Osteocyte (in vitro differentiated cells): ENCODE measurements at regions not wholly inside any gene's neighbourhood (a gene's known extent, or its start where the extent isn't known, plus 50 kb on each side); places are given as distances from the start of the nearest gene placed in this dataset.

Source experiments
- DNase-seq: peaks from one replicate; pipeline ENCODE4 v3.0.0; 2021; ENCODE audit warnings: mixed read lengths; ENCODE audit not compliant: unreplicated experiment; ENCODE audit errors: extremely low spot score
- H3K27ac Mint-ChIP-seq: one replicate; pipeline ENCODE4 v1.8.0; 2021; ENCODE audit warnings: mild to moderate bottlenecking, mixed read lengths; ENCODE audit not compliant: unreplicated experiment
- H3K27me3 Mint-ChIP-seq: one replicate; pipeline ENCODE4 v1.8.0; 2021; ENCODE audit warnings: mixed read lengths; ENCODE audit not compliant: unreplicated experiment
- H3K36me3 Mint-ChIP-seq: one replicate; pipeline ENCODE4 v1.8.0; 2021; ENCODE audit warnings: mixed read lengths; ENCODE audit not compliant: unreplicated experiment
- H3K4me1 Mint-ChIP-seq: one replicate; pipeline ENCODE4 v1.8.0; 2021; ENCODE audit warnings: mixed read lengths; ENCODE audit not compliant: unreplicated experiment
- H3K4me3 Mint-ChIP-seq: one replicate; pipeline ENCODE4 v1.8.0; 2021; ENCODE audit warnings: mild to moderate bottlenecking, moderate library complexity, mixed read lengths; ENCODE audit not compliant: unreplicated experiment
- H3K9me3 Mint-ChIP-seq: one replicate; pipeline ENCODE4 v1.8.0; 2021; ENCODE audit warnings: mixed read lengths; ENCODE audit not compliant: unreplicated experiment
- TF ChIP-seq, protein P1 (sequence below): fragments of 200-600 bp; sonication (generic); IDR thresholded peaks from 2 replicates; pipeline ENCODE4 v1.5.0; 2021; ENCODE audit warnings: antibody characterized with exemption, mild to moderate bottlenecking, moderate library complexity

DNA sequence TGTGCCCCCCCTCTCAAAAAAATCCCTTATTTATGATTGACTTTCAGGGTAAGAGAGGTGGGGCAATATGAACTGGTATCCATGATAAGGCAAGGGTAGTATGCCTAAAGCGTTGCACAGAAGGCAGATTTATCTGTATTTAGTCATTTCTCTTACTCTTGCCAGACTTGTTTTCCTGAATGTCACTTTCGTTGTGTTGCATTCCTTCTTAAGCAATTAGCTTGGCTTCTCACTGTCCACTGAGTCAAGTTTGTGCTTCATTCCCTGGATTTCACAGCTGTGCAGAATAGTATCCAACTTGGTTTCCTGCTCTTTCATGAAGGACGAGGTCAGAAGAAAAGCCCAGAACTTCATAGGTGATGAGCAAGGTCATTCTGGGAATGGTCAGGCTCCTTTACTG is 301.5 kb upstream of the ACTBL2 start:
- no peak for DNase-seq
- Mint-ChIP-seq H3K4me3 (no peak overlapping the region), H3K27ac (no peak overlapping the region), H3K4me1 (peaks cover 31% of the 10 kb centered on the region), H3K36me3 (no peaks in the 10 kb centered on the region), H3K9me3 (no peaks in the 10 kb centered on the region), H3K27me3 (no peaks in the 10 kb centered on the region)
- TF ChIP-seq, protein P1, sequence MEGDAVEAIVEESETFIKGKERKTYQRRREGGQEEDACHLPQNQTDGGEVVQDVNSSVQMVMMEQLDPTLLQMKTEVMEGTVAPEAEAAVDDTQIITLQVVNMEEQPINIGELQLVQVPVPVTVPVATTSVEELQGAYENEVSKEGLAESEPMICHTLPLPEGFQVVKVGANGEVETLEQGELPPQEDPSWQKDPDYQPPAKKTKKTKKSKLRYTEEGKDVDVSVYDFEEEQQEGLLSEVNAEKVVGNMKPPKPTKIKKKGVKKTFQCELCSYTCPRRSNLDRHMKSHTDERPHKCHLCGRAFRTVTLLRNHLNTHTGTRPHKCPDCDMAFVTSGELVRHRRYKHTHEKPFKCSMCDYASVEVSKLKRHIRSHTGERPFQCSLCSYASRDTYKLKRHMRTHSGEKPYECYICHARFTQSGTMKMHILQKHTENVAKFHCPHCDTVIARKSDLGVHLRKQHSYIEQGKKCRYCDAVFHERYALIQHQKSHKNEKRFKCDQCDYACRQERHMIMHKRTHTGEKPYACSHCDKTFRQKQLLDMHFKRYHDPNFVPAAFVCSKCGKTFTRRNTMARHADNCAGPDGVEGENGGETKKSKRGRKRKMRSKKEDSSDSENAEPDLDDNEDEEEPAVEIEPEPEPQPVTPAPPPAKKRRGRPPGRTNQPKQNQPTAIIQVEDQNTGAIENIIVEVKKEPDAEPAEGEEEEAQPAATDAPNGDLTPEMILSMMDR = no peak

- H3K9me3 Mint-ChIP-seq = no peaks in the 10 kb centered on the region
Measured at GRCh38 chr5:57783693-57784092, 301.1 kb upstream of the ACTBL2 start.

GRCh38 chr5:57780961-57781325 is 298.3 kb upstream of the ACTBL2 start:
- Mint-ChIP-seq H3K4me1 (peaks cover 31% of the 10 kb centered on the region), H3K27ac (no peak overlapping the region), H3K27me3 (no peaks in the 10 kb centered on the region), H3K9me3 (no peaks in the 10 kb centered on the region), H3K36me3 (no peaks in the 10 kb centered on the region), H3K4me3 (no peak overlapping the region)
- TF ChIP-seq, protein P1 = no peak
- no peak for DNase-seq

More at GRCh38 chr5:57783693-57784092, 301.1 kb upstream of the ACTBL2 start:
- H3K36me3 Mint-ChIP-seq = no peaks in the 10 kb centered on the region
- TF ChIP-seq, protein P1 = no peak
- peaks cover 31% of the 10 kb centered on the region for H3K4me1 Mint-ChIP-seq
- H3K4me3 Mint-ChIP-seq = peak overlapping the region; percentile 16
- peak overlapping the region; percentile 78 for H3K27ac Mint-ChIP-seq
- H3K27me3 Mint-ChIP-seq = no peaks in the 10 kb centered on the region
- DNase-seq = no peak

DNA sequence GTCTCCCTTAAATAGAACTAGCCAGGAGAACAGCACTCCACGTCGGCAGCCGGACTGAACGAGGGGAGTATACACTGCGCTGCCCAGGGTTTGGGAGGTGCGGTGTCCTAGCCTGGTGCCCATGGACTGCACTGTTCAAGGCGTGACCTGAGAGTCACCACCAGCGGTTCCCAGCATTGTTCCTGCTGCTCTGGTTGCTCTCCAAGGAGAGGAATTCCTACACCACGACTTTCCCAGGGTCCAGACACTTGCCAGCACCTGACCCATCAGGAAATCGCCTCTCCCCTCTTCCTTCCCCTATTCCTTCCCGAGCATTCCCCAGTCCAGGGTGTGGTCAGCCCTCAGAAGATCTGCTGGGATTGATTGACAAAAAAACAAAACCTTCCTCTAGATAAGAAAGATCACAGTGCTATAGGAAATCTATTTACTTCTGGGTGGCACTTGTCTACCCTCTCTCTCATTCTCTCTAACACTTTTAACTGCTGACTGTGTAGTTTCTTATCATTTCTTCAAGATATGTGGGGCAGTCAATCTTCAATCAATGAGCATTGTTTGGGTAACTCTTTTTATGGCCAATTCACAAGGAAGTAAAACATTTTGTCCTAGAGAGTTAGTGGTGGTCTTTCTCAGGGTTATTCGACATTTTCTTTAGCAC is 297.8 kb upstream of the ACTBL2 start:
- Mint-ChIP-seq H3K4me3 (no peak overlapping the region), H3K27ac (no peak overlapping the region), H3K9me3 (no peaks in the 10 kb centered on the region), H3K4me1 (peaks cover 31% of the 10 kb centered on the region), H3K36me3 (no peaks in the 10 kb centered on the region), H3K27me3 (no peaks in the 10 kb centered on the region)
- TF ChIP-seq, protein P1 = no peak
- no peak for DNase-seq

DNA sequence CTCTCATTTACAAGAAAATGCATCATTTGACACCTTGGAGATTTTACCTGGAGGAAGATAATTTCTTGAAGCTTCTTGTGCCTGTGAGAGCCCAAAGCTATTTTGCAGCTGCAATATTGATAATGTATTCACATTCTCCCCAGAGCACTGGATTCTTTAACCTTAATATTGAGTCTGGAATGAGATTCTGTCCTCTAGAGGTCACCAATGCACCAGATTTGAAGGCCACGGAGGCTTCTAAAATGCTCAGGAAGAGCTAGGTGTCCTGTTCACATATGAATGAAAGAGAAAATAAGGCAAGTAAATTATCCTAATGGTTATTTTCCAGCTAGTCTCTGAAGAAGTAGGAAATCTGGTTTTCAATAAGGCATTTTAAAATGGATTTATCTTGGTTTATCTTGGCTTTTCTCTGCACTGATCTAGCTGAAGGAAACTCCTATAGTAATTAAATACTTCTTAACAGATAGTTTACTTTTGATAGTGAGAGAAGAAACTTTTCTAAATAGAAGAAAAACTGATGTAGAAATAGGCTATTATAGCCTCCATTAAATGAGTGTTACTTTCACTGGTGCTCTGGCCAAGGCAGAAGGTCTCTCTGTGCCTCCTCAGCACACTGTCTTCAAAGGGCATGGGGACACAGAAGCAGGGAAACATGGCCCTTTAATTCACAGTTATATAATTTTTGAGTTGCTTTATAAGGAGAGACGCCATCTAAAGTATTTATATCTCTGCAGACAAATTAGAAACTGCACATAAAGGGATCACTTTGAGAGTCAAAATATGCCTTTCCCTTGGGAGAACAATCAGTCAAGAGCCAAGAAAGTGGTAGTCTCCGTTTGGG is 297.0 kb upstream of the ACTBL2 start:
- Mint-ChIP-seq H3K4me1 (peaks cover 31% of the 10 kb centered on the region), H3K27me3 (no peaks in the 10 kb centered on the region), H3K36me3 (no peaks in the 10 kb centered on the region), H3K4me3 (no peak overlapping the region), H3K27ac (no peak overlapping the region), H3K9me3 (no peaks in the 10 kb centered on the region)
- peak; percentile 84 for DNase-seq
- TF ChIP-seq, protein P1 = peak; percentile 84
